Lower lobe of right lung (tissue), 2 donors: ENCODE measurements at regions not wholly inside any gene's neighbourhood (a gene's known extent, or its start where the extent isn't known, plus 50 kb on each side); places are given as distances from the start of the nearest gene placed in this dataset.

ENCODE experiments used
- ATAC-seq, 2 donors: fragments of 200-7000 bp; cut with Tn5 transposase; one replicate each; pipeline ENCODE4 v1.9.1; 2020 to 2022; ENCODE audit warnings: mild to moderate bottlenecking in 2 of 2, moderate library complexity in 2 of 2
- DNase-seq: peaks from one replicate; pipeline ENCODE4 v3.0.0-alpha.2; 2020
- H3K27ac ChIP-seq: fragments of 200-600 bp; one replicate; pipeline ENCODE4 v1.8.0; 2022
- H3K27me3 ChIP-seq: fragments of 200-600 bp; one replicate; pipeline ENCODE4 v1.8.0; 2022; ENCODE audit warnings: low read depth
- H3K36me3 ChIP-seq: fragments of 200-600 bp; one replicate; pipeline ENCODE4 v1.8.0; 2022; ENCODE audit warnings: mild to moderate bottlenecking
- H3K4me1 ChIP-seq: fragments of 200-600 bp; one replicate; pipeline ENCODE4 v1.8.0; 2022
- H3K4me3 ChIP-seq: fragments of 200-600 bp; one replicate; pipeline ENCODE4 v1.8.0; 2022; ENCODE audit warnings: mild to moderate bottlenecking
- H3K9me3 ChIP-seq: fragments of 200-600 bp; one replicate; pipeline ENCODE4 v1.8.0; 2022
- intact Hi-C: fragments of 100-400 bp; cut with DNase I; formaldehyde crosslinking; loops from one replicate; pipeline ENCODE4 v1.11.0; 2022
- TF ChIP-seq, protein P1 (sequence below): fragments of 200-600 bp; IDR thresholded peaks from one replicate; pipeline ENCODE4 v1.8.0; 2022; ENCODE audit warnings: antibody characterized with exemption, mild to moderate bottlenecking
- donor health status: DM: no; HTN: yes; CAD: no; lungs with severe emphysema.

DNA sequence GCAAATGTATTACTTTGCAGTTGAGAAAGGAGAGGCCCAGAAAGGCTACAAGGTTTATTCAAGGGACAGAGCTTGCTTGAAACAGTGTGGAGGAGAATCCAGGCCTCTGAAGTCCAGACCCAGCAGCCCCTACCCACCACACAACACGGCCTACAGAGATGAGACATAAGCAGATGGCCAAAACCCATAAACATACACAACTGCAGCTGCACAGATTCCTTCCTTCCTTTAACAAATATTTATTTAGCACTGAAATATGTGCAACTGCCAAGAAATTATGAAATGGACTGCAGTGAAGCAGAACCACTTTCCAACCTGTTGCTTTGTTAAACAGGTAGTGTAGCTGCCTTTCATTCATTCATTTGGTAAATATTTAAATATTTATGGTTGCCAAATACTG is 122.3 kb downstream of the SPATA19 start:
- DNase-seq: no peak
- no peak overlapping the region for H3K4me3 ChIP-seq
- intact Hi-C loops: no loop called here
- H3K27ac ChIP-seq: no peak overlapping the region
- TF ChIP-seq, protein P1, sequence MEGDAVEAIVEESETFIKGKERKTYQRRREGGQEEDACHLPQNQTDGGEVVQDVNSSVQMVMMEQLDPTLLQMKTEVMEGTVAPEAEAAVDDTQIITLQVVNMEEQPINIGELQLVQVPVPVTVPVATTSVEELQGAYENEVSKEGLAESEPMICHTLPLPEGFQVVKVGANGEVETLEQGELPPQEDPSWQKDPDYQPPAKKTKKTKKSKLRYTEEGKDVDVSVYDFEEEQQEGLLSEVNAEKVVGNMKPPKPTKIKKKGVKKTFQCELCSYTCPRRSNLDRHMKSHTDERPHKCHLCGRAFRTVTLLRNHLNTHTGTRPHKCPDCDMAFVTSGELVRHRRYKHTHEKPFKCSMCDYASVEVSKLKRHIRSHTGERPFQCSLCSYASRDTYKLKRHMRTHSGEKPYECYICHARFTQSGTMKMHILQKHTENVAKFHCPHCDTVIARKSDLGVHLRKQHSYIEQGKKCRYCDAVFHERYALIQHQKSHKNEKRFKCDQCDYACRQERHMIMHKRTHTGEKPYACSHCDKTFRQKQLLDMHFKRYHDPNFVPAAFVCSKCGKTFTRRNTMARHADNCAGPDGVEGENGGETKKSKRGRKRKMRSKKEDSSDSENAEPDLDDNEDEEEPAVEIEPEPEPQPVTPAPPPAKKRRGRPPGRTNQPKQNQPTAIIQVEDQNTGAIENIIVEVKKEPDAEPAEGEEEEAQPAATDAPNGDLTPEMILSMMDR: no peak
- ATAC-seq: no peak
- H3K36me3 ChIP-seq: no peaks in the 10 kb centered on the region
- no peaks in the 10 kb centered on the region for H3K9me3 ChIP-seq
- H3K4me1 ChIP-seq: no peaks in the 10 kb centered on the region
- H3K27me3 ChIP-seq: no peaks in the 10 kb centered on the region

DNA sequence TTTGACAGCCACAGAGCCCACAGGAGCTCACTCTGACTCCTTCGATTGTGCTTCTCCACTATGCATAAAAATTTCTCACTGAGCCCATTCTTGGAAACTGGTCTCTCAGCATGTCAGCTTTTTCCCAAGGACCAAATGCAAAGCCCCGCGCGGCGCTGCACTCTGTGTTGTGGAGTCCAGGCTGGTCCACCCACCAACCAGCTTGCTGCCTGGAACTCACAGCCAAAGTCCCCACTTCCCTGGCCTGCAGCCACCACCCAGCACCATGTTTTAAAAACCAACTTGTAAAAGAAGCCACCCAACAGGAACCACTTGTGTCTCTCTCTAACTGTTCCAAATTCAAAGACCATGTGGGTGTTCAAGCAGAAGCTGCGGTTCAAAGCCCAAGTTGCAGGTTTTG is 124.4 kb downstream of the SPATA19 start:
- no peak for DNase-seq

DNA sequence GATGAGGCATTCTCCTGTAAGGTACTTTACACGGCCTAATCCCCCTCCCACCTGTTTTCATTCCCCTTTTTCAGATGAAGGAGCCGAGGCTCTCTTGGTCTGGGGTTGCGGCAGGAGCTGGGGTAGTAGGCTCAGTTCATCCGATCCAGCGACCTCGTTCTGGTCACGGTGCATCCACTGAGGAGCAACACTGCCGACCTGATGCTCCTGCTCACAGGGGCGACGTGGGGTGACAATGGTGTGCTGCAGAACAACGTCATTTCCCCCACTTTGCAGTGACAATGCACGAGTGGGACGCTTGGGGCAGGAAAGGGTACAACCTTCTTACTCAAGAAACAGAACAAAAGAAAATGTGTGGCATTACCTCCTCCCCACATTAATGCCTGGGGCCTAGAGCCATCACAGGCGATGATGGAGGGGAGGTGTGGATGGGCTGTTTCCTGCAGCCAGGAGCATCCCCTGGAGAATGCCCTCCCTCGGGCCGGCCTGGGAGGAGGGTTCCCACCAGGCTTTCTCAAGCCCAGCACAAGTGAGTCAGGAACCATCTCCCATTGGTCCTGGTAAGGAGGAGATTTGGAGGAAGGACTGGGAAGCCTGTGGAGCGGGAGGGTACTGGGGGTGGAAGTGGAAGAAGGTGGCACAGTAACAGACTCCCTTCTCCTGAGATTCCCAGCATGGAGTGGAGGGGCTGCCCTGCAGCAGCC is 125.6 kb downstream of the SPATA19 start:
- intact Hi-C loops: no loop called here
- TF ChIP-seq, protein P1: no peak
- ATAC-seq (no peak), DNase-seq (no peak)
- Histone ChIP-seq H3K27me3 (no peaks in the 10 kb centered on the region), H3K9me3 (no peaks in the 10 kb centered on the region), H3K4me1 (no peaks in the 10 kb centered on the region), H3K36me3 (no peaks in the 10 kb centered on the region), H3K27ac (no peak overlapping the region), H3K4me3 (no peak overlapping the region)

More for the DNA sequence above, 124.4 kb downstream of the SPATA19 start:
- no peaks in the 10 kb centered on the region for H3K9me3 ChIP-seq
- intact Hi-C loops: no loop called here
- no peak overlapping the region for H3K27ac ChIP-seq
- no peak for ATAC-seq
- TF ChIP-seq, protein P1: no peak
- no peaks in the 10 kb centered on the region for H3K27me3 ChIP-seq
- no peak overlapping the region for H3K4me3 ChIP-seq
- H3K4me1 ChIP-seq: no peaks in the 10 kb centered on the region
- H3K36me3 ChIP-seq: no peaks in the 10 kb centered on the region

DNA sequence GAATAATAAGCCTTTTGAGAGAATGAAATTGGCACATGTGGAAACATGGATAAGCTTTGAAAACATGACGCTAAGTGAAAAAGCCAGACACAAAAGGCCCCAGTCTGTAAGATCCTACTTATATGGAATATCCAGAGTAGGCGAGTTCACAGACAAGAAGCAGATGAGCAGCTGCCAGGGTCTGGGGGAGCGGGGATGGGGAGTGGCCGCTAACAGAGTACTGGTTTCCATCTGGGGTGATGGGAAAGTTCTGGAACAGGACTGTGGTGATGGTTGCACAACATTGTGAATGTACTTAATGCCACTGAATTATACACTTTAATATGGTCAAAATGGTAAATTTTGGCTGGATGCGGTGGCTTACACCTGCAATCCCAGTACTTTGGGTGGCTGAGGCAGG is 126.5 kb downstream of the SPATA19 start:
- no peak for DNase-seq
- no peaks in the 10 kb centered on the region for H3K36me3 ChIP-seq
- H3K4me3 ChIP-seq: no peak overlapping the region
- H3K4me1 ChIP-seq: no peaks in the 10 kb centered on the region
- no peaks in the 10 kb centered on the region for H3K9me3 ChIP-seq
- intact Hi-C loops: no loop called here
- H3K27me3 ChIP-seq: no peaks in the 10 kb centered on the region
- TF ChIP-seq, protein P1: no peak
- ATAC-seq: no peak
- no peak overlapping the region for H3K27ac ChIP-seq

DNA sequence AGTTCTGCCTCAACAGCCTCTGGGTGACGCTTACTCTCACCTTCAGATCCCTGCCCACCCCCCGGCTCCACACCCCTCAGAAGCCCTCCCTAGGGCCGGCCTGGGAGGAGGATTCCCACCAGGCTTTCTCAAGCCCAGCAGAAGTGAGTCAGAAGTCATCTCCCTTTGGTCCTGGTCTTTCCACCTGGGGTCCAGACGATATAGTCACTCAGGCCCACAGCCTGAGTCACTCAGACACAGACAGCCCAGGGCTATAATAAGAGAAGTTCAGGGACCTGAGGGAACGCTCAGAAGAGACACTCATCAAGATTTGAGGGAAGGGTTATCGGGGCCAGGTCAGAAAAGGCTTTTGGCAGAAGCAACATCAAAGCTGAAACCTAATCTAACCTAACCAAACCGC is 127.1 kb downstream of the SPATA19 start:
- Histone ChIP-seq H3K27ac (no peak overlapping the region), H3K27me3 (no peaks in the 10 kb centered on the region), H3K4me1 (no peaks in the 10 kb centered on the region), H3K36me3 (no peaks in the 10 kb centered on the region), H3K9me3 (no peaks in the 10 kb centered on the region), H3K4me3 (no peak overlapping the region)
- TF ChIP-seq, protein P1: no peak
- no peak for ATAC-seq
- DNase-seq: no peak
- intact Hi-C loops: no loop called here
